HG03097 (cell line): ENCODE measurements at regions not wholly inside any gene's neighbourhood (a gene's known extent, or its start where the extent isn't known, plus 50 kb on each side); places are given as distances from the start of the nearest gene placed in this dataset.

ENCODE experiments used
- ATAC-seq: cut with Tn5 transposase; IDR thresholded peaks from one replicate; pipeline ENCODE4 v1.9.1; 2021; ENCODE audit not compliant: unreplicated experiment, low FRiP score

DNA sequence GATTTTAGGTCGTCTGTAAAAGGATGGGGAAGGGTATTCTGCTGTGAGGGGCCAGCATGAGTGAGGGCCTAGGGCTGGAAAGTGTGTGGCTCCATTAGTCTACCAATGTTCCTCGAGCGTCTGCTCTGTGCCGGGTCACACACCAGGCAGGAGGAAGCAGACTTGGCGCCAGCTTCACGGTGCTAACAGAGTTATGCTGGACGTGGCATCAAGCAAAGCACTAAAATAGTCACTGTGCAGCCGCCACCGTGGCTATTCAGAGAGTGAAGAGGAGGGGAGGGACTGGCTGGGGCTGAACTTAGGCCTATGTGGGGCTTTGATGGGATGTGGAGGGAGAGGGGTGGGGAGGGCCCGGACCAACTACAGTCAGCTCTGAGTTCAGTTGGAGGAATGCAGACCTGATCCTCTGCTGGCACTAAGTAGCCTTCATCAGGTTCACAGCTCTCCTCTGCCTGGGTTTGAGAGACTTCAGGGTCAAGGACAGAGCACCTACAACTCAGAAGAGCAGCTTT is 83.9 kb upstream of the MSX1 start:
- ATAC-seq = no peak

DNA sequence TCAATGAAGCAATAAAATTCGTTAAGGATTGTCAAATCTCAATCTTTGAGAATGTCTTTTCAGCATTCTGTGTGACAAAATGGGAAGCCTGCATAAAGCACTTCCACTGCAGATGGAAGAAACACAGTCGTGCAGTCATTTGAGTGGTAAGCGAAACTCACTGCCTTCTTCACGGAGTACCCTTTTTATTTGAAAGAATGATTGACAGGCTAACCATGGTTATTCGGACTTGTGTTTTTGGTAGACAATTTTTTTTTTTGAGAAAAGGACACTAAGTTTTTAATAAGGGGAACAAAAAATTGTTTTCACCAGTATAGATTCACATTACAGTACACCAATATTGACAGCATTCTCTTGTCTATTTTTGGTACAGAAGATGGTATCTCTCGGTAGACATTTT is 86.9 kb upstream of the MSX1 start:
- ATAC-seq = no peak

DNA sequence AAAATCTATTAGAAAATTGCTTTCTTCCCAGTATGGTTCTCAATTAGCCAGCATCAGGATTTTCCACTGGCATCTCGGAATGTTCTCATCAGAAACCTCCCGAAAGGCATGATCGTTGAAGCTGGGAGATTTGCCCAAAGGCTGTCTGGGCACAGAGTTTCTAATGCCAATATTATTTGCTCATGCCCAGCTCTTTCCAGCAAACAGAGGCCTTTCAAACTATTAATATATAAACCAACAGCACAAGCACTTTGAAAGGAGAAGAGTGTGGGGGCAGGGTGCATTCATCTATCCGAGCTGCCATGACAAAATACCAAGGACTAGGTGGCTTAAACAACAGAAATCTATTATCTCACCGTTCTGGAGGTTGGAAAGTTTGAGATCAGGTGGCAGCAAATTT is 88.3 kb upstream of the MSX1 start:
- no peak for ATAC-seq

DNA sequence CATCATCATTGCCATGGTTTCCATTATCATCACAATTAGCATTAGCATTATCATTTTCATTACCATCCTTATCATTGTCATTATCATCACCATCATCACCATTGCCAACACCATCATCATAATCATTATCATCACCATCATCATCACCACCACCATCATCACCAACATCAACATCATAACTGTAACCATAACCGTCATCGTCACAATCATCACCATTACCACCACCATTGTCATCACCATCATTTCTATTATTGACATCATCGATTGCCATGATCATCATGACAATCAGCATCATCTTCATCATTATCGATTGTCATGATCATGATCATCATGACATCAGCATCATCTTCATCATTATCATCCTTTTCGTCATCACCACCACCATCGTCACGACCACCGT is 88.9 kb upstream of the MSX1 start:
- no peak for ATAC-seq

DNA sequence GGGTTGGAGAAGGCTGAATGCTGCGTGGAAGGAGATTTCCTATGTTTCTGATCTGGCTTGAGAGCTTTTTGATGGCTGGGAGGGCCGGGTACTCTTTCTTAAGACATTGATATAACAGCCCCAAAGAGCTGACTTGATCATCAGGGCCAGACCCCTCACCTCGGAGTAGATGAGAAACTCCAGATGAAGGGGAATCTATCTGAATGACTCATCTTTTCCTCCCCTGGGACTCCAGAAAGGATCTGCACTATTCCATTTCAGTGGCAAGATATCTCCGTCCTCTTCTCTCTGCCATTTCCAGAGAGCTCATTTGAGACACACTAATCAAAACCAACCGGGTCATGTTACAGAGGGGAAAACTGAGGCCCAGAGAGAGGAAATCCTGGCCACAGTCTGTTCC is 92.9 kb upstream of the MSX1 start:
- ATAC-seq = no peak

DNA sequence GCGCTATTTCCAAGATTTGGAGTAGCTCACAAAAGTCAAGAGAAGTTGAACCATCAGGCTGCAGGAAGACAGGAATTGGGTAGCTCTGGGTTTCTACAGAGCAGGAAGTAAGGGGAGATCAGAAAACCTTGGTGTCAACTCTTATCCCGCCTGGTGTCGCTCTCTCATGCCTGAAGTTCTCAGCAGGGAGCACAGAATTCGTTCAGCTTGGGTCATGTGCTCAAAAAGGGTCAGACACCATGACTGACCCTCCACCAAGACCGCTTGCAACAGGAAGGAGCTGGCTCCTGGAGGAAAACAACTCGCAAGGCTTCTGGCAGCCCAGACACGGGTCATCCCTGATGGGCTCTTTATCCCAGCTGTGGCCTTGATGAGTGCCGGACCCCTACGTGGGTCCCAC is 93.7 kb upstream of the MSX1 start:
- ATAC-seq = no peak

DNA sequence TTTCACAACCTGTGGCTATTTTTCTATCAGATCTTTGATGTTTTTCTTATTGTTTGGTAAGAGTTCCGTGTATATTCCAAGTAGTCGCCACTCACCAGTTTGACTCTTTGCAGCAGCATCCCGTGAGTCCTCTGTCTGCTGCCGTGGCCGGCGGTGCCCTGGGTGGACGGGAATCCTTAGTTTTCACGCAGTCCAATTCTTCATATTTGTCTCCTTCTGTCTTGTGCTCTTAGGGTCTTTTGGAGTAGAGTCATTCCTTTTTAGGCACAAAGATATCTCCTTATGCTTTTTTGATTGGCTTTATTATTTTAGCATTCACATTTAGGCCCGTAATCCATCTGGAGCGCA is 94.9 kb upstream of the MSX1 start:
- no peak for ATAC-seq

DNA sequence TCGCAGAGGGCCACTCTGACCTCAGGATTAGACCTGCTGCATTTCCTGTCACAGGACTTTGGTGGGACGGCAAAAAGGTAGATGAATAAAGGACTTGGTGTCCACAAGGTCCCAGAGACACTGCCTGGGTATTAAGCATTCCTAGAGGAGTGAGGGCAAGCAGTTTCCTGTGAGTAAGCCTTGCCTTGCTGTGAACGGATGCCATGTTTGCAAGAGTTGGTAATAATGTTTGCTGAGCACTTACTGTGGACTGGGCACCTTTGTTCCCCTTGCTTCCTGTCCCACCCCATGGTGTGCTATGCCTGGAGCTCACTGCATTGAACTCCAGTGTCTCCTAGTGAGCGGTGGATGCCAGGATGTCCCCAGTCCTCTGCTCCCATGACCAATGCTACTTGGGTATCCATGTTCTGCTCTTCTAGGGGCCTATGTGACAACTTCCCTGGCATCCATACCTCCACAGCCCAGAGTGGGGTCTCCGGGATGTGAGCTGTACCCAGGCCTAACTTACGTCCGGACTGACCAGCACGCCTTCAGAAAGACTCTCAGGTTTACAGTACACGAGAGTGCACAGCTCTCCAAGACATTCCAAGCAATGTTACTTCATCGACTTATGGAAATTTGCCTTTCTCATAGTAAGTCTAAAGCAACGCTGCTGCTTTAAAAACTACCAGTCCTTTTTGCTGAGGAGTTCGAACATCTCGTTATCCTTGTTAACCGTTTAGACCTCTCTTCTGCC is 95.5 kb upstream of the MSX1 start:
- ATAC-seq = no peak

DNA sequence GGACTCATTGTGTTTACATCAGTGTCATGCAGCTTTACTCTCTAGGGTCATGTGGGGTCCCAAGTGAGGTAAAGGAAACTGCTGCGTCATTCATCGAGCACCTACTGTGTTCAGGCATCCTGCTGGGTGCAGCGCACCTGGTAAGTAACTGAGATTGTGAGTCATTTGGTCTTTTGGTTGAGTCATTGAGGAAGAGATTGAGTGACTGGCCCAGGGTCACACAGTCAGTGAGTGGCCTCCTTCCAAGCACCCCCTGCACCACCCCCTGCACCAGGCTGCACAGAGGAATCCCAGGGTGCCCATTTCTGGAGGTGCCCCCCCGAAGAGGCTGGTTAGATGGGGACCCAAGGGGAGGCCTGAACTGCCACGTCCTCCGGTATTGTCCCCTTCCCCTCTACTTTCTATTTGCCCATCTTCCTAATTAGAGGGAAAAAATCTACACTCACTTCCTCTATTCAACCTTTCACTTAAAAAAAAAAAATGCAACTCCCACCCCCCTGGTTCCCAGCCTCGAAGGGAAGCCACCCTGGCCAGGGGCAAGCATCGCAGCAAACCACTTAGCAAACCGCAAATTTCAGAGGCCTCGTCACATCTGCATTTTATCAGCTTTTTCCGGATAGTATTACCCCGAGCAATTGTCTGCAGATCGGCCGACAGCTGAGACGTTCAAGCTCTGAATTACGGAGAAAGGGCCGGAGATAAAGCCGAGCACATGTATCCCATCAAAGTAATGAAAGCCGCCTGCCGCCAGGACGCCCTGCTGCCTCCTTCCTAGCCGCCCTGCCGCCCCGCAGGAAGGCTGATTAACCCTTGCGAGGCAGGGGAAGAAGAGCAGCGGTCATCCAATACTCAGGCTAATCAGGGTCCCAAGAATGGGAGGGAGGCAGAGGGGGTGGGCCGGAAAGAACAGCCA is 96.3 kb upstream of the MSX1 start:
- peak; percentile 86 for ATAC-seq

DNA sequence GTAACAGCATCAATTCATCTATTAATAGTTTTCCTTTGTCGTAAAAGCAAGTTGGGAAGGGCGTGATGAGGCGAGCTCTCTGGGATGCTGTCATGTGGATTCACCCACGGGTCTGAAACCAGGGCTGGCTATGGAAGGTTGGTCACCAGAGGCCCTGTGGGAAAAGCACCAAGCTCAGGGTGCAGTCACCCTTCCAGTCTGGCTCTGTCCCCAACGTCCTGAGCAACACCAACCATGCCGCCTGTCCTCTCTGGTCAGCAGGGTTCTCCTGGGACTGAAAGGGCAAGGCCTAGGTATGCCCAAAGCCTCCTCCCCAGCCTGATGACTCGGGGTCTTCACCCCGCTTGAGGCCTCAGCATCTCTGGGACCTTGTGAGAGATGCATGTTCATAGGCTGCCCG is 97.2 kb upstream of the MSX1 start:
- ATAC-seq = no peak

DNA sequence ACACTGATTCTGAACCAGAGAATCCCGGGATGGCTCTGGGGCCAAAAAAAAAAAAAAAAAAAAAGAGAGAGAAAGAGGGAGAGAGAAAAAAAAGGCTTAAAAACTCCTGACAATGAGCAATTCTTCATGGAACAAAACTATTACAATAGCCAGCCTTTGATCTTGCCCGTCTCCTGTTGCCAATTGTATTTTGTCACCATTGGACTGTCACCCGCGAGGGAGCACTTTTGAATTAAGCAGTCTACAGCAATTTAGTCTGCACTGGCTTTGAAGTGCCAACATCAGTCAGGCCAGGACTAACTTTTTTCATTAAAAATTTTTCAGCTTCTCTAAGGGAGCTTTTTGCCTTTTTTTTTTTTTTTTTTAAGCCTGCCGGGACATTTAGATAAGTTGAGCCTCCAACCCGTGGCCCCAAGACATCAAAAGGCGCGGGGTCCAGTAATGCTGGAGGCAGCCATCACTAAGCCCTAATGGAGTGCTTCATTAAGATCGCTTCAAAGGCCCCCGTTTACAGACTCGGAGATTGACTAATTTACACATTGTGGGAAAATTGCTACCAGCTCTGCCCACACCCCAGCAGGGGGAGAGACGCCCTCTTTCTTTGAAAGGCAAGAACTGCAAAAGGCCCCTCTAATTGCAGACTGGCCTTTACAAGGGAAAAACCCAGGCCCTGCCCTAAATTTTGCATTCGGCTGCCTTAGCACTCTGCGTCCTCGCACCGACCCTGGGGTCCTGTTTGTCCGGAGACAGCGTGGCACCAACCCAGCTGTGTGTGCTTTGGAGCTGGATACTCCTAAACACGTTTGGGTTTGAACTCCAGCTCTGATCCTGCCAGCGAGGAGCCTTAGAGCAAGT is 98.1 kb upstream of the MSX1 start:
- no peak for ATAC-seq

DNA sequence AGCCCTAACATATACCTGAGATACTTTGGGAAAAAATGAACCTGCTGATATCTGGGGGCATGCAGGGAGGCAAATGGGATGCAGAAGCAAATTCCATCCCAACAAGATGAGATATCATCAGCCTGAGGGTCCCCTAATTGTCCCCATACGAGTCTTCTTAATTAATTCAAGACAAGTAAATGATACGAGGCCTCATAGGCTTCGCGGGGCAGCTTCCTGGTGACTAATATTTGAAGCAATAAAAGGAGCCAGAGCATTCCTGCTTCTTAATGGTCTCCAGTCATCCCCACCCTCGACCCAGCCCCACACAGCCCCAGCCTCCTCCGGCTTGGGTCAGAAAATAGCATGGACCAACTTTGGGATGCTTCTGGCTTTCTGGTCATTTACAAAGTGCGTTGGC is 99.6 kb upstream of the MSX1 start:
- ATAC-seq = no peak

DNA sequence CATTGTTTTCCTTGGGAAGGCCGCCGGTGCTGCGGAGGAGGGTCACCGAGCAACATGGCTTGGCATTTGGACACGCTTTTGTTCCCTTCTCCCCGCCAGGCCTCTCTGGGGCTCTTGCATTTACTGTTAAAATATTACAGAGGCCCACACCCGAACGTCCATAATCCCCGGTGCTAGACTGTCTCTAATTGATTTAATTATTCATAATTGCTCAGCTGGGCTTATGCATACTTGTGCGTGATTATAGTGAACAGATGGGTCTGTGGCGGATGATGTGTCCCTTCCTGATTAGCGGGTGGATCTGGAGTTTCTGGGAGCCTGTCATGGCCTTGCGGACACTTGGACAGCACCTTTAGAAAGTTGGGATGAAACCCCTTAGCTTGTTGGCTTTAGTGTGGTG is 100.2 kb upstream of the MSX1 start:
- no peak for ATAC-seq

DNA sequence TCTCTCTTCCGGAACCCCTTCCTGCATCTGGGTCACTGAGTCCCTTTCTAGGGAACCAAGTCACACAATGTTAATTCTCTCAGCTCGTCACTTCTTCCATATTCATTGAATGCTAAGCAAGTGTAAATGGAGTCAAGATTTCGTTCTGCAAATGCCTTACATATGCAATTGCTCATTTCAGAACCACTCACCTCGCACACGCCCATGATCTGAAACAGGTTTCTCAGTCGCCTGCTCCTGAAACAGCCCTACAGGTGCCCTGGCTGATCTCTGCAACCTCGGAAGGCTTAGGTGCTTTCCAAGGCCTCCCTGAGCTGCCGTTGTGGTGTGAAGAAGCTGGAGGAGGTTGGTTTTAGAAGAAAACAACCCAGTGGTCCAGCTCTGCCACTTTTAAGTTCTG is 100.8 kb upstream of the MSX1 start:
- ATAC-seq = no peak

DNA sequence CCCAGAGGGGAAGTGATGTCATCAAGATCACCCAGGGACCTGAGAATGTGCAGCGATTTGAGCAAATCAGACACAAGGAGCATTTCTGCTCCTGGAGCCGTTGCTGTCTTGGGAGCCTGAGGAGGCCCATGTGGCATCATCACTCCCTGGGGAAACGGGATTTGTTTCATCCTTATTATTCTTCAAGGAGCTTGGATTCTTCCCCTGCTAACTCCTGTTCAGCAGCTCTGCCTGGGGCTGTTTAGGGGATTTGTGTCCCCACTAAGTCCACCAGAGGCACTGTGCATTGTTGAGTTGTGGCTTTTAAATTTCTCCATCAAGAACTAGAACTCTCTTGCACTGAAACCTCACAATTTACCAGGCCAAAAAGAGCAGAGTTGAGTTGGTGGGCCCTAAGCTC is 104.2 kb upstream of the MSX1 start:
- no peak for ATAC-seq

DNA sequence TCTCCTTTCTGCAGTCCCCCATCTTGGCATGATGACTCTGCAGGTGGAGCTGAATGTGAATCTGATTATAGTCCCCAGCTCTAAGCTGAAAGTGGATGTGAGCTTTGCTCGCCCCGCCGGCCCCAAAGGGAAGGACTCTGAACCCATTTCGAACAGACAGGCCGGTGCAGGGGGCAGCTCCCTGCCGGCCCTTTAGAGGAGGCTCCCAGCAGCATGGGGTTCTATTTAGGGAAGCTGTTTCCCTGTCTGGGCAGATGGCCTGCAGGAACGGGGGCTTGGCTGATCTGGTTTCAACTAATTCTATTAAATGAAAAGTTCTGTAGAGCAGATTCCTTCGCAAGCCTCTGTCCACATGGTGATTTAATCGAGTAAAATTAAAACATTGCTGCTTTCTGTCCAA is 104.8 kb upstream of the MSX1 start:
- no peak for ATAC-seq

DNA sequence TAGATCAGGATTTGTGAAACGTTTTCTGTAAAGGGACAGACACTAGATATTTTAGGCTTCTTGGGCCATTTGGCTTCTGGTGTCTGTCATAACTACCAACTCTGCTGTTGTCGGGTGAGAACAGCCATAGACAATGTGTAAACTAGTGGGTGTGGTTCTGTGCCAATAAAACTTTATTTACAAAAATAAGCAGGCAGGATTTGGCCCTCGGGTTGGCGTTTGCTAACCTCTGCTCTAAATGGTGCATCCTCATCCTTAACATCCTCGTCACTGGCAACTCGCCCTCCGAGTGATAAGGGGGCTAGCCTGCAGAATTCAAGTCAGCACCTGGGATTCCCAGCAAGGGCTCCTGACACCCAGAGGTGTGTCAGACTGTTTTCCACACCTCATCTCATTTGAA is 105.8 kb upstream of the MSX1 start:
- ATAC-seq = no peak

DNA sequence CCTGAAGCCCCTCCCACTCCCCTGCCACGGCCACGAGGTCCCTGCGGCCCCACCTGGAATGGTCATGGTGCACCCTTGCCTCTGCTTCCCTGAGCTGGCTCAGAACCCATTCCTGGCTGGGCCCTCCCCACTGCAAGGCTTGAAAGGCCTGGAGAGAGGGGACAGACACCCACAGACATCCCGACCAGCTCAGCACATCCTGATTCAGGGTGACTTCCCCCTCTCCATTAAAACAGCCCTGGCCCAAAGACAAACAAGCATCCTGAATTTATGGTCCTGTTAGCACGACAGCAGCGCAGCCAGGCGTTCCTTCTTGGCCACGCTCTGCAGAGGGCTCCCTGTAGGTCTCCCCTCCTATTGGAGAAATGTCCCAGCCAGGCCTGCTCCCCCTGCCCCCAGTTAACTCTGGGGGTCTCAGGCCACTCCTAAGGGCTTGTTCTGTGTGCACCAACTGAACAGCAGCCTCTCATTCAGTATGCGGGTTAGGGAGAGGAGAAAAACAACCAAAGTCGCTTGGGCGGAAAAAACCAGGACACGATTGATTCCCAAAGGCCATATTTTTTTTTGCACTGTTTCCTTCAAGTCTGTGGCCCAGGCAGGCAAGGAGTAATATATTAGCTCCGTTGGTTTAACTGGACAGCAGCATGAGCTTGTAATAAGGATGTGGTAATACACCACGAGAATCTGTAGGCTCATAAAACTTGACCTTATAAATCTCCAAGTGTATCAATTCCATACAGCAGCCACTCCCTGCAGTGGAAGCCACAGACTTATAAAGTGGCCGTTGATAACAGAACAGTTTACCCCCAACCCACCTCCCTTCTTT is 106.7 kb upstream of the MSX1 start:
- no peak for ATAC-seq

DNA sequence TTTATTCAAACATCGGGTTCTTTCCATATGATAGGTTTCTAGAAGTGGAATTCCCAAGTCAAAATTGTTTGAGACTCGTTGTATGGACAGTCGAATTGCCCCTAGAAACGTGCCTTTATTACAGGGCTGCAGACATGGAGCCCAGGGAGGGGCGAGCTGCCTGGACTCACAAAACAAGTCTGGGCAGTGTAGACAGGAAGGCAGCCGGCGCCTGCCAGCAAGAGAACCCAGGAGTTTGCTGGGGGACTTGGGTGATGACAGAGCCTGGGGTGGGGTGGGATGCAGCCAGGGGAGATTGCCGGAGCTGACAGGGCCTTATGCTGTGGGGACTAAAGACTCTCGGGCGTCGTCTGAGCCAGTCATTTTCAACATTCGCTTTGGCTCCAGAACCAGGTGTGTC is 107.4 kb upstream of the MSX1 start:
- ATAC-seq = no peak

DNA sequence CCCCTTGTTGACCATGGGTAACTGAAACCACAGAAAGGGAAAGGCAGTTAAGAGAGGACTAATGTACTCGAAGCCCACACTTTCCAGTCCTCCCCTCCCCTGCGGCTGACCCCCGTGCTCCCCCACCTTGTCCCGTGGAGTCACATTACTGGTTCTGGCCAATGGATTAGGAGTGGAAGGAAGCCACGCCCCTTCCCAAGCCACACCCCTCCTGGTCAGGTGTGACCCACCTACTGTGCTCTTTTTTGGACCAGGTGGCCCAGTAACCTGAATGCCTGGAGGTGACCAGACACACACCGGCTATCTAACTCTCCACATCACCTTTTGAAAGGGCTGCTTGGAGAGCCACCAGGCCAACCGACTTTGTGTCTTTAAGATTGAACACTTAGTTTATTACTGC is 109.3 kb upstream of the MSX1 start:
- ATAC-seq = no peak
